ENCODE measurements at regions not wholly inside any gene's neighbourhood (a gene's known extent, or its start where the extent isn't known, plus 50 kb on each side); places are given as distances from the start of the nearest gene placed in this dataset.

DNA sequence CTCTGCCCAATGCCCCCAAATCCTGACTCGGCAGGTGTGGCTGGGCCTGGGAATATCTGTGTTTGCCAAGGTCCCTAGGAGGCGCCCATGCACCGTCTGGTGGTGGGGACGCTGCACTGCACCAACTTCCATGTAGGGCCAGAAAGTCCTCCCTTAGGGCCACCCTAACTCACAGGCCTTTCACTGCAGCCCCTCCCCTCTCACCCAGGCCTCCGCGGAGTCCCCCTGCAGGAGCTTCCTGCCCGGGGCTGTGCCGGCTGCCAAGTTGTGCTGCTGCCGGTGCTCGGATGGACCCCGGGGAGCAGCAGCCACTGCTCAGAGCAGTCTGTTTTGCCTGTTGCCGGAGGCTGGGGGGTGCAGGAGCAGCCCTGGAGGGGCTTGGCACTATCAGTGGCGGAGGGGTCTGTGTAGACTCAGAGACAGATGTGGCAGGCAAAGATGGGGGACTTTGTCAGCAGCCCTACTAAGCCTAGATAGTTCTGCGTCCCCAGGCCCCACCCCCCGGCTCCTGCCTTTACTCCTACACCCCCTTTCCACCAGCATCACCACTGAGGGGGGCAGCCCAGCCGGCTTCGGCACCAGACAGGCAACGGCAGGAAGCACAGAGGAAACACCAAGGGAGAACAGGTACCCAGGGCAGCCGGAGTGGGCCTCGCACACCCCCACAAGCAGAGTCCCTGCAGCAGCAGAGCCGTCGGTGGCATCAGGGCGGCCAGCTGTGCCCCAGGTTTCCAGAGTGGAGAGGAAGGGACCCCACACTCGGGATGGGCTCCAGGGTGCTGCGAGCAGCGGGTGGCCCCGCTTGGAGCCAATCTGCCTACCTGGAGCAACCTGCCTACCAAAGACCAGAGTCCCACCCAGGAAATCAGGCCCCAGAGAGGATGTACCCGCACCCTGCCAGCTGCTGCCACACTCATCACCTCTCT, 124.3 kb downstream of the TRIM29 start:
- ChIA-PET POLR2A (no interaction called here), CTCF (interaction anchor here (0.8 kb wide), 1 partner anchor 95 kb away, joined by 3 read pairs; no protein-coding TSS in a partner anchor)
- TF ChIP-seq, protein P1, sequence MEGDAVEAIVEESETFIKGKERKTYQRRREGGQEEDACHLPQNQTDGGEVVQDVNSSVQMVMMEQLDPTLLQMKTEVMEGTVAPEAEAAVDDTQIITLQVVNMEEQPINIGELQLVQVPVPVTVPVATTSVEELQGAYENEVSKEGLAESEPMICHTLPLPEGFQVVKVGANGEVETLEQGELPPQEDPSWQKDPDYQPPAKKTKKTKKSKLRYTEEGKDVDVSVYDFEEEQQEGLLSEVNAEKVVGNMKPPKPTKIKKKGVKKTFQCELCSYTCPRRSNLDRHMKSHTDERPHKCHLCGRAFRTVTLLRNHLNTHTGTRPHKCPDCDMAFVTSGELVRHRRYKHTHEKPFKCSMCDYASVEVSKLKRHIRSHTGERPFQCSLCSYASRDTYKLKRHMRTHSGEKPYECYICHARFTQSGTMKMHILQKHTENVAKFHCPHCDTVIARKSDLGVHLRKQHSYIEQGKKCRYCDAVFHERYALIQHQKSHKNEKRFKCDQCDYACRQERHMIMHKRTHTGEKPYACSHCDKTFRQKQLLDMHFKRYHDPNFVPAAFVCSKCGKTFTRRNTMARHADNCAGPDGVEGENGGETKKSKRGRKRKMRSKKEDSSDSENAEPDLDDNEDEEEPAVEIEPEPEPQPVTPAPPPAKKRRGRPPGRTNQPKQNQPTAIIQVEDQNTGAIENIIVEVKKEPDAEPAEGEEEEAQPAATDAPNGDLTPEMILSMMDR (IDR thresholded peaks at IDR 0.05; ENCODE audit: low read depth, low read length) = peak; percentile 69
- Histone ChIP-seq H3K27me3 (ENCODE audit: control insufficient read depth, insufficient read depth, low read length) (peaks cover 39% of the 10 kb centered on the region), H3K4me3 (ENCODE audit: low read depth, low read length) (no peak overlapping the region), H3K9me3 (ENCODE audit: control insufficient read depth, insufficient read depth, low read length) (no peaks in the 10 kb centered on the region), H3K27ac (ENCODE audit: low read depth, low read length) (no peak overlapping the region)
- DNase-seq (ENCODE audit: low read depth, low spot score) = no peak

DNA sequence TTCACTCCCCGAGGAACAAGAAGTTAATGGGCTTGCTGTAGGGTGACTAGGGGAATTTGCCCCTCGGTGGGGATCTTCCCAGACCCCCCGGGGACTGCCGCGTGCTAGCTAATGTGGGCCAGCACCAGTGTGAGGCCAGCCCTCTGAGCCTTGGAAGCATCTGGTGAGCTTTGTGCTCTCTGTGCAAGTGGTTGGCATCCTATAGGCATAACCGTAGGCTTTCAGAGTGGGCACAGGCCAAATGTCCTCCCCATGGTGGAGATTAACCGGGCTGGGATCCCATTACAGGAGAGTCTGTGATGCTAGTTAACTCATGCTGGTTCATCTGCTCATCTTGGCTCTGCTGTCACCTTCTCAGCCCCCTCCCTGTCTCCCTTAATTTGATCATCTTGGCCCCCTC, 125.7 kb downstream of the TRIM29 start:
- TF ChIP-seq, protein P1 (IDR thresholded peaks at IDR 0.05; ENCODE audit: low read depth, low read length) = no peak
- H3K27me3 ChIP-seq (ENCODE audit: control insufficient read depth, insufficient read depth, low read length) = peaks cover 32% of the 10 kb centered on the region
- H3K27ac ChIP-seq (ENCODE audit: low read depth, low read length) = no peak overlapping the region
- CTCF ChIA-PET = interaction anchor here (0.6 to 1.2 kb wide), 4 partner anchors 96 to 370 kb away, joined by 3 to 5 read pairs (median 3); no protein-coding TSS in a partner anchor
- POLR2A ChIA-PET = no interaction called here
- H3K9me3 ChIP-seq (ENCODE audit: control insufficient read depth, insufficient read depth, low read length) = no peaks in the 10 kb centered on the region
- DNase-seq (ENCODE audit: low read depth, low spot score) = no peak
- H3K4me3 ChIP-seq (ENCODE audit: low read depth, low read length) = no peak overlapping the region

DNA sequence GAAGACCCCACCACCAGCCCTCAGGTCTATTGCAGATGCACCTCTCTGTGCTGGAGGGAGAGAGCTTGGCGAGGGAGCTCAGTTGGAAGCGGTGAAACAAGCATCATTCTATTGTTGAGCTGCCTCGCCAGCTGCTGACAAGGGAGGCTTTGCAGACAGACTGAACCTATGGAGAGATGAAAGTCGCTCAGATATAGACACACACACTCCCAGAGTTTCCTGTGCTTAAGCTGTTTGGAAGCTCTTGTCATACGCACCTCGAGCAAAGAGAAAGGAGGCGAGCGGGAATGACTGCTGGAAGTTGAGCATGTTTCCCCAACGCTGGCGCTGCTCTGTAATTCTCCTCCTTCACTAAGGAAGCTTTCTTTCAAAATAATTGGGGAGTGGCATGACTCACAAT, 126.1 kb downstream of the TRIM29 start:
- Histone ChIP-seq H3K27me3 (ENCODE audit: control insufficient read depth, insufficient read depth, low read length) (peaks cover 29% of the 10 kb centered on the region), H3K9me3 (ENCODE audit: control insufficient read depth, insufficient read depth, low read length) (no peaks in the 10 kb centered on the region), H3K4me3 (ENCODE audit: low read depth, low read length) (no peak overlapping the region), H3K27ac (ENCODE audit: low read depth, low read length) (no peak overlapping the region)
- TF ChIP-seq, protein P1 (IDR thresholded peaks at IDR 0.05; ENCODE audit: low read depth, low read length) = no peak
- no peak for DNase-seq (ENCODE audit: low read depth, low spot score)
- ChIA-PET CTCF (interaction anchor here (0.6 to 1.2 kb wide), 3 partner anchors 97 to 370 kb away, joined by 3 to 5 read pairs (median 3); no protein-coding TSS in a partner anchor), POLR2A (no interaction called here)

DNA sequence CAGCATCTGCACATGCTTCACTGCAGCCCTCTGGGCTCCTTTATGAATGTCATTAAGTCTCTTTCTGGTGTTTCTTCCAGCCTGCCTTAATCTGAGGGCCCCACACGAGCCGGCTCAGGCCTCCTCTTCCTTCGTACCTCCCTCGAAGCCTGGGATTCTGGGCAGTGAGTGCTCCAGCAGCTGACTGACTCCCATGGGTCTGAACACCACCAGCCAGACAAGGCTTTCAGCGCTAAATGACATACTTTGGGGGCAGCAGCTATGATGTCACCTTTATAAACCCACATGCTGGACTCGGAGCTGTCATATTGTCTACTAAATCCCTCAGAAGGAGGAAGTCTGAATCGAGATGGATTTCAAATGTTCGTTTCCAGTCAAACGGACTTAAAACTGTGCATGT, 127.1 kb downstream of the TRIM29 start:
- Histone ChIP-seq H3K4me3 (ENCODE audit: low read depth, low read length) (no peak overlapping the region), H3K9me3 (ENCODE audit: control insufficient read depth, insufficient read depth, low read length) (no peaks in the 10 kb centered on the region), H3K27me3 (ENCODE audit: control insufficient read depth, insufficient read depth, low read length) (peaks cover 23% of the 10 kb centered on the region), H3K27ac (ENCODE audit: low read depth, low read length) (no peak overlapping the region)
- DNase-seq (ENCODE audit: low read depth, low spot score) = no peak
- TF ChIP-seq, protein P1 (IDR thresholded peaks at IDR 0.05; ENCODE audit: low read depth, low read length) = no peak
- CTCF ChIA-PET = interaction anchor here (0.6 to 1.2 kb wide), 2 partner anchors 98 to 201 kb away, joined by 3 read pairs; no protein-coding TSS in a partner anchor
- POLR2A ChIA-PET = no interaction called here

DNA sequence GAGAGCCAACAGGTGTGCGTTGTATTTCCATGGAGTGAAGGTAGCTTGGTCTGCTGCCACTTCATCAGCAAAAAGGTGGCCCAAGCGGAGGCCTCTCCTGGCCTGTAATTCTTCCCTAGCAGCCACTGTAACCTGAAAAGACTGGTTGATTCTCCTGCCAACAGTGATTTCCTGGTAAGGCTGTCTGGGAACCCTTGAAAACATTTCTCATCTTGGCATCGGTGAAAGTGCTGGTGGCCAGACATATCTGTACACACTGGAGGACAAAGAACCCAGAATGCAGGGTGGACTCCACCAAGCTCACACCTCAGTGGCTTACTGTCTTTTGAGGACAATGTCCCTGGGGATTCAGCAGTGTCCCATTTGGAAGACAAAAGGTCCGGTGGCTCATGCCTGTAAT, 128.0 kb downstream of the TRIM29 start:
- Histone ChIP-seq H3K27ac (ENCODE audit: low read depth, low read length) (no peak overlapping the region), H3K4me3 (ENCODE audit: low read depth, low read length) (no peak overlapping the region), H3K27me3 (ENCODE audit: control insufficient read depth, insufficient read depth, low read length) (peaks cover 21% of the 10 kb centered on the region), H3K9me3 (ENCODE audit: control insufficient read depth, insufficient read depth, low read length) (no peaks in the 10 kb centered on the region)
- CTCF ChIA-PET = interaction anchor here (0.6 kb wide), 1 partner anchor 200 kb away, joined by 3 read pairs; no protein-coding TSS in a partner anchor
- POLR2A ChIA-PET = no interaction called here
- TF ChIP-seq, protein P1 (IDR thresholded peaks at IDR 0.05; ENCODE audit: low read depth, low read length) = no peak
- no peak for DNase-seq (ENCODE audit: low read depth, low spot score)
